ENCODE measurements at regions not wholly inside any gene's neighbourhood (a gene's known extent, or its start where the extent isn't known, plus 50 kb on each side); places are given as distances from the start of the nearest gene placed in this dataset.
"Not testable (repeated sequence)": the region's sequence is repeated elsewhere in the genome, so short reads cannot be mapped to it uniquely, and the experiment has no call there.

GRCh38 chr5:163165277-163165676 lies 272.1 kb upstream of the CCNG1 start:
- DNase-seq (ENCODE audit: low spot score) = no peak

DNA sequence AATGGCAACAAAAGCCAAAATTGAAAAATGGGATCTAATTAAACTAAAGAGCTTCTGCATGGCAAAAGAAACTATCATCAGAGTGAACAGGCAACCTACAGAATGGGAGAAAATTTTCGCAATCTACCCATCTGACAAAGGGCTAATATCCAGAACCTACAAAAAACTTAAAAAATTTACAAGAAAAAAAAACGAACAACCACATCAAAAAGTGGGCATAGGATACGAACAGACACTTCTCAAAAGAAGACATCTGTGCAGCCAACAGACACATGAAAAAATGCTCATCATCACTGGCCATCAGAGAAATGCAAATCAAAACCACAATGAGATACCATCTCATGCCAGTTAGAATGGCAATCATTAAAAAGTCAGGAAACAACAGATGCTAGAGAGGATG lies 267.2 kb upstream of the CCNG1 start:
- not testable (repeated sequence) for DNase-seq (ENCODE audit: low spot score)

DNA sequence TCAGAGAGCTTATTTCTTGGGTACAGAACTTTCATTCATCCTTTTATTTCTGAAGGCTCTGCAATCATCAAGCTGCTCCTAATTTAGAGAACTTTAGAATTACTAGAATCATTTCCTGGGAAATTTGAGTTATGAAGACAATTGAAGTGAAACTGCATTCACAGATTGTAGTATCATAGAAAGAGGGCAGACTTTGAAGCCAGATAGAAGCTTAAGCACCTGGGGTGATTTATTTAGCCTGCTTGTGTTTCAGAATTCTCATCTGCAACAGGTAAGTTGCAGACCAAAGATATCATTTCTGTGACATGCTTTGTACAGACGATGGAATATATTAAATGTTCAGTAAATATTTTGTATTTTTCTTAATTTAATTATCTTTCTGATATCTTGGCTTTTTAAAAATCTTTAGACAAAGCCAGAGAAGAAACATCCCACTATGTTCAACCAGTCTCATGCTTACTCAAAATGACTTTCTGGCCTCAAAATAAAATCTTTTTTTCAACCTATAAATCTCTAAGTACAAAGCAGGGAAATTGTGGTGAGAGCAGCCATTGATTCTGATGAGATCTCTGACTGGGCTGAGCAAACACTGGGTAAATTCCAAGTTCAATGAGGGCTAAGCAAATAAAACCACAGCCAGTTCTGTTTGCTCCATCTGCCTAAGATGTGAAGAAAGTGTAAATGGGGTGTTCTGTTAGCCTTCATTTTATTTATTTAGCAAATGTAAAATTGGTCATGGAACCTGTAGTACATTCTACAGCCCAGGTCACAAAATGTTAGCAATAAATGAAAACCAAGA lies 264.7 kb upstream of the CCNG1 start:
- DNase-seq (ENCODE audit: low spot score) = no peak

DNA sequence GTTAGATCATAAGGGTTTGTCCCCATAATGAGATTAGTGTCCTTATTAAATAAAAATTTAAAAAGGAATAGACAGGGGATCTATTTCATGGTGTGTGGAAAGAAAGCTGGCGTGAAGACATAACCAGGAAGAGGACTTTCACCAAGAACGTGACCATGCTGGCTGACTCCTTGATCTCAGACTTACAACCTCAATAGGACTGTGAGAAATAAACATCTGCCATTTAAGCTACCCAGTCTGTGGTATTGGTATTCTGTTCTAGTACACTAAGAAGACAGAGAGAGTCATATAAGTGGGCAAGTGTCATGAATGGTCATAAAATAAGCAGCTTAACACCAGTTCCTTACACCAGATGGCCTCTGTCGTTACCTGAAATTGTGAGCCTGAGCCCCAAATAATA lies 259.4 kb upstream of the CCNG1 start:
- DNase-seq (ENCODE audit: low spot score) = no peak

DNA sequence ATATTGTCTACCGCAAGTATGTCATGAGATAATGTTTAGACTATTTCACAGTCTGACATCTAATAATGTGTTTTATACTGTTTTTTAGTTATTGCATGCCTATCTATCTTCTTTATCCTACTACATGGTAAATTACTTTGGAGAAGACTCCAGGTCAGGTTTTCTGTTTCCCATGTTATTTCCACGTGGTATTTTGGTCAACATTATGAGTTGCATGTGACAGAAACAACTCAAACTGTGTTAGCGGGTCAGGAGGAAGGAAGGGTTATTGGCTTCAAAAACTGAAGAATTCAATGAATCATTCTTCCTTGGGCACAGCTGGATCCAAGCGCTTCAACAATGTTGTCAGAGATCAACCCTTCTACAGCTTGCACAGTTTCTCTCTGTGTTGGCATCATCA lies 252.1 kb upstream of the CCNG1 start:
- DNase-seq (ENCODE audit: low spot score) = no peak

- DNase-seq (ENCODE audit: low spot score) = no peak
Measured at GRCh38 chr5:163189023-163189553, 248.3 kb upstream of the CCNG1 start.

- no peak for DNase-seq (ENCODE audit: low spot score)
Measured at GRCh38 chr5:163190283-163190682, 247.1 kb upstream of the CCNG1 start.

DNA sequence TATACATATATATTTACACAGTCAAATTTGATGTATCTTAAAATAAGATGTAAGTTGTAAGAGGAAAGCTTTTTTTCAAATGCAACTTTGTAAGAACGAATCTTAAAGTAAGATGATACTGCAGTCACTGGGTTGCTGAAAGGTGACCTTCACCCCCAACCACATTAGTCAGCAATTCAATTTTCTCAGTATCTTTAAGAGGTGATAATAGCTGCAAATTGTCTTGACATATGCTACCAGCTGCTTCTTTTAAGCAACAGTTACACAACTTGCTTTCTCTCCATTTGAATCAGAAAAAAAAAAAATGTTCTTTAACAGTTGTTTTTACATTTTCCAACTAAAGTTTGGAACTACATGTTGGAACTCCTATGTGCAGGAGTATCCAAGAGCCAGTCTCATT lies 246.6 kb upstream of the CCNG1 start:
- DNase-seq (ENCODE audit: low spot score) = no peak

- DNase-seq (ENCODE audit: low spot score) = no peak
Measured at GRCh38 chr5:163193886-163194285, 243.5 kb upstream of the CCNG1 start.

- no peak for DNase-seq (ENCODE audit: low spot score)
Measured at GRCh38 chr5:163205645-163206044, 231.8 kb upstream of the CCNG1 start.

- DNase-seq (ENCODE audit: low spot score) = no peak
Measured at GRCh38 chr5:163221581-163221980, 215.8 kb upstream of the CCNG1 start.

DNA sequence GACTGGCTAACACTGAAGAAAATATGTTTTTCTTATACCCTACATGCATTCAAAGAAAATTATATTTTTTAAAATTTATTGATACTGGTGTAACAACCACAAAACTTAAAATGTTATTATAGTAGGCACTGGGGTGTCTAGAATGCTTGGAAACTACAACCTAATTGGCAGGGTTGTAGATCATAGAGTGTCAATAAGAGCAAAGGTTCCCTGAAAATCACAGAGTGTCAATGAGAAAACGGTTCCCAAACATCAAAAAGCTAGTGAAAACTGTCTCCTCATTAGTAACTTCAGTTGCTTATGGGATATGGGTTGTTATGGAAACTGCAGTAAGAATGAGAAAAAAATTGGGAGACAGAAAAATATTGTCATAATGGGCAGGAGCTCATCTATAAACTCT lies 214.4 kb upstream of the CCNG1 start:
- no peak for DNase-seq (ENCODE audit: low spot score)

DNA sequence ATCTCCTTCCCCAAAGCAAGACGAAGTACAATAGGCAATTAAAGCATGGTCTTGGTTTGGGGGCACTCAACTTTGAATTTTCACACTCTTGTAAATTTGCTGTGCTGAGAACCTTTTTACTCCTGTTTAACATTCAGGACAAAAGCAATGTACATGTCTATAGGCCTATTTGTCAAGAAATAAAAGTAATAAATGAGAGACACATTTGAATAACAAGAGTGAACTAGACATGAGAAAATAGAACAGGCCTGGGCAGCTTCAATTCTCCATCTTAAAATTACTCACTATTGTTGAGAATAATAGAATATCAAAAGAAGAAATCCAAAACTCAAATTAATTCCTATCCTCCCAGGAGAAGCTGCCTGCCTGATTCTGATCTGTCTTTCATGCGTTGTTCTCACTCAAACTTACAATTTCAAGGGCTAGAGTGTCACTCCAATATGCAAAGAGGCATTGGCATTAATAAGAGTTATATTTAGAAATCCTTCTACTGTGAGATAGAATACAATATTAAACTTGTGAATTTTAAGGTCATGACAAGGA lies 192.9 kb upstream of the CCNG1 start:
- DNase-seq (ENCODE audit: low spot score) = no peak

GRCh38 chr5:163245584-163245983 lies 191.8 kb upstream of the CCNG1 start:
- no peak for DNase-seq (ENCODE audit: low spot score)

- DNase-seq (ENCODE audit: low spot score) = no peak
Measured at GRCh38 chr5:163248333-163248732, 189.1 kb upstream of the CCNG1 start.

GRCh38 chr5:163248871-163249270 lies 188.5 kb upstream of the CCNG1 start:
- DNase-seq (ENCODE audit: low spot score) = no peak

GRCh38 chr5:163252950-163253349 lies 184.4 kb upstream of the CCNG1 start:
- DNase-seq (ENCODE audit: low spot score) = no peak

DNA sequence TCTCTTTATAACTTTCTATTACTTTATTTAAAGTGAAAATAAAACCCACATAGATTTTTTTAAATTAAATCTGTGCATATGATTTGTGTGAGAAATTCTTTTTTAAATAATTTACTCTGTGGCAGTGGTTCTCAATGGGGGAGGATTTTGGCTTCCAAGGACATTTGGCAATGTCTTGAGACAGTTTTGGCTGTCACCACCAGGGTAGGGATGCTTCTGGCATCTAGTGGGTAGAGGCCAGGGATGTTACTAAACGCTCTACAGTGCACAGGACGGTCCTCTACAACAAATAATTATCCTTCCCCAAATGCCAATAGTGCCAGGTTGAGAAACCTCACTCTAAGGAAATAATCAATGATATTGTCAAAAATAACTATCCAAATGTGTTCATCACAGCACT lies 177.9 kb upstream of the CCNG1 start:
- DNase-seq (ENCODE audit: low spot score) = no peak

- DNase-seq (ENCODE audit: low spot score) = no peak
Measured at GRCh38 chr5:163260471-163260870, 176.9 kb upstream of the CCNG1 start.

DNA sequence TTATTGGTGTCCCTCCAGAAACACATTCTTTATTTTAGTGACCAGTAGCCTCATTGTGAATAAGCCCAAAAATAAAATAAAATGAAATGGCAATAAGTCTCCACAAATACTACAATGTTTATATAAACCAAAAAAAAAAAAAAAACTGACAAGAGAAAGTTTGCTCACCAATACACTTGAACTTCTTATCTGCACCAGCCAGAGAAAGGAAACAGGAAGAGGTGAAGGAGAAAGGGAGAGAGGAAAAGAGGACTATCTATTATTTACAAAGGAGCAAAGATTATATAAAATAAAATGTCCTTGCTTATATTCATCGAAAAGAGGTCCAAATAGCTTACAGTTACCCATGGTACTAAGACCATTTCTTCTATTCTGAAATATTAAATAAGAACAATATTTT lies 176.4 kb upstream of the CCNG1 start:
- no peak for DNase-seq (ENCODE audit: low spot score)

- DNase-seq (ENCODE audit: low spot score) = no peak
Measured at GRCh38 chr5:163261647-163262269, 175.6 kb upstream of the CCNG1 start.

GRCh38 chr5:163266249-163266648 lies 171.1 kb upstream of the CCNG1 start:
- DNase-seq (ENCODE audit: low spot score) = not testable (repeated sequence)

DNA sequence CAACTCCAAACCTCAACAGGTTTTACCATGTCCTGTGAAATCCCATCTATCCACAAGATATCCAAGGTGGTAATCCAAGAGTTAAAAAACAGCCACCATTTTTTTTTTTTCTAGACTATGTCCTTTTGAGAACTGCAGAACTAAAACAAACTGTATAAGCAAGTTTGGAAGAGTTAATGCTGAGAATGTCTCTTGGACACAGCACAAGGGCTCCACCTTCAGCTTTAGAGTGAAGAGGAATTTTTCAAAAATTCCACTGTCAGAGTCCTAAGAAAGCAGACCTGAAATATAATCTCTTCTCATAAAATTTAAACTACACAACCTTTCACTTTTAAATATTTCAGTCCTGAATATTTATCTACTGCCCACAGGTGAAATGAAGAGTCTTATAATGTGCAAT lies 167.8 kb upstream of the CCNG1 start:
- DNase-seq (ENCODE audit: low spot score) = no peak
